ENCODE measurements at regions not wholly inside any gene's neighbourhood (a gene's known extent, or its start where the extent isn't known, plus 50 kb on each side); places are given as distances from the start of the nearest gene placed in this dataset.

- 94% methylated on average over 3 of the region's 3 CpGs for WGBS (ENCODE audit: low lambda C conversion rate, missing lambda C conversion rate)
- no peaks in the 10 kb centered on the region for H3K4me1 ChIP-seq (ENCODE audit: insufficient read depth)
- no peaks in the 10 kb centered on the region for H3K9me3 ChIP-seq (ENCODE audit: low read depth)
- H3K36me3 ChIP-seq (replicated peaks; ENCODE audit: insufficient read depth, low read depth): no peaks in the 10 kb centered on the region
- TF ChIP-seq EZH2phosphoT487 (IDR thresholded peaks at IDR 0.05; ENCODE audit: low read depth, severe bottlenecking, unreplicated experiment) (no peak), EZH2 (IDR thresholded peaks at IDR 0.05; ENCODE audit: borderline replicate concordance) (no peak), CTCF (IDR thresholded peaks at IDR 0.05; ENCODE audit: poor library complexity) (no peak)
- peaks cover 2% of the 10 kb centered on the region for H3K27me3 ChIP-seq
- DNase-seq (ENCODE audit: low spot score): no peak
- H3K9me2 ChIP-seq (replicated peaks; ENCODE audit: insufficient read depth): no peaks in the 10 kb centered on the region
- no peaks in the 10 kb centered on the region for H4K20me1 ChIP-seq (ENCODE audit: insufficient read depth, poor library complexity, severe bottlenecking)
- no peak overlapping the region for H3K27ac ChIP-seq
- H2AFZ ChIP-seq: no peak overlapping the region
- no peak overlapping the region for H3K4me2 ChIP-seq
- no peak overlapping the region for H3K4me3 ChIP-seq
- no peaks in the 10 kb centered on the region for H3K79me2 ChIP-seq
Observed at GRCh38 chr1:90823686-90824085, 106.6 kb upstream of the BARHL2 start.

- H3K4me1 ChIP-seq (ENCODE audit: insufficient read depth): no peaks in the 10 kb centered on the region
- DNase-seq (ENCODE audit: low spot score): no peak
- H3K36me3 ChIP-seq (replicated peaks; ENCODE audit: insufficient read depth, low read depth): no peaks in the 10 kb centered on the region
- H3K9me3 ChIP-seq (ENCODE audit: low read depth): no peaks in the 10 kb centered on the region
- no peaks in the 10 kb centered on the region for H3K9me2 ChIP-seq (replicated peaks; ENCODE audit: insufficient read depth)
- TF ChIP-seq EZH2phosphoT487 (IDR thresholded peaks at IDR 0.05; ENCODE audit: low read depth, severe bottlenecking, unreplicated experiment) (no peak), CTCF (IDR thresholded peaks at IDR 0.05; ENCODE audit: poor library complexity) (no peak)
- H3K4me3 ChIP-seq: no peak overlapping the region
- no peak overlapping the region for H2AFZ ChIP-seq
- 88% methylated on average over 5 of the region's 5 CpGs for WGBS (ENCODE audit: low lambda C conversion rate, missing lambda C conversion rate)
- no peak overlapping the region for H3K27ac ChIP-seq
- no peaks in the 10 kb centered on the region for H3K27me3 ChIP-seq
- no peaks in the 10 kb centered on the region for H4K20me1 ChIP-seq (ENCODE audit: insufficient read depth, poor library complexity, severe bottlenecking)
- H3K4me2 ChIP-seq: no peak overlapping the region
- no peaks in the 10 kb centered on the region for H3K79me2 ChIP-seq
Observed at GRCh38 chr1:90821788-90822359, 104.8 kb upstream of the BARHL2 start.

- H3K4me2 ChIP-seq: no peak overlapping the region
Observed at GRCh38 chr1:90821152-90821787, 104.2 kb upstream of the BARHL2 start.

More at GRCh38 chr1:90821152-90821787, 104.2 kb upstream of the BARHL2 start:
- Histone ChIP-seq H3K27ac (no peak overlapping the region), H3K27me3 (no peaks in the 10 kb centered on the region), H3K4me1 (ENCODE audit: insufficient read depth) (no peaks in the 10 kb centered on the region), H3K9me2 (replicated peaks; ENCODE audit: insufficient read depth) (no peaks in the 10 kb centered on the region), H3K9me3 (ENCODE audit: low read depth) (no peaks in the 10 kb centered on the region), H3K4me3 (no peak overlapping the region), H3K36me3 (replicated peaks; ENCODE audit: insufficient read depth, low read depth) (no peaks in the 10 kb centered on the region), H4K20me1 (ENCODE audit: insufficient read depth, poor library complexity, severe bottlenecking) (no peaks in the 10 kb centered on the region), H3K79me2 (no peaks in the 10 kb centered on the region), H2AFZ (no peak overlapping the region)
- no peak for DNase-seq (ENCODE audit: low spot score)
- TF ChIP-seq EZH2phosphoT487 (IDR thresholded peaks at IDR 0.05; ENCODE audit: low read depth, severe bottlenecking, unreplicated experiment) (no peak), EZH2 (IDR thresholded peaks at IDR 0.05; ENCODE audit: borderline replicate concordance) (no peak), CTCF (IDR thresholded peaks at IDR 0.05; ENCODE audit: poor library complexity) (no peak)
- WGBS (ENCODE audit: low lambda C conversion rate, missing lambda C conversion rate): 77% methylated on average over 5 of the region's 5 CpGs
